ENCODE measurements at regions not wholly inside any gene's neighbourhood (a gene's known extent, or its start where the extent isn't known, plus 50 kb on each side); places are given as distances from the start of the nearest gene placed in this dataset.
"Not testable (repeated sequence)": the region's sequence is repeated elsewhere in the genome, so short reads cannot be mapped to it uniquely, and the experiment has no call there.

- DNase-seq (no peak), ATAC-seq (no peak)
Observed at GRCh38 chr1:209109001-209109785, 474.3 kb upstream of the CAMK1G start.

- ATAC-seq = no peak
- DNase-seq = no peak
Observed at GRCh38 chr1:209113521-209113920, 470.0 kb upstream of the CAMK1G start.

- DNase-seq (no peak), ATAC-seq (no peak)
Observed at GRCh38 chr1:209116705-209117104, 466.8 kb upstream of the CAMK1G start.

- no peak for DNase-seq
- ATAC-seq = no peak
Observed at GRCh38 chr1:209123601-209124000, 459.9 kb upstream of the CAMK1G start.

GRCh38 chr1:209129091-209129490 lies 454.4 kb upstream of the CAMK1G start:
- ATAC-seq, DNase-seq: not testable (repeated sequence)

GRCh38 chr1:209130886-209131285 lies 452.6 kb upstream of the CAMK1G start:
- no peak for ATAC-seq
- no peak for DNase-seq

- ATAC-seq (no peak), DNase-seq (no peak)
Observed at GRCh38 chr1:209132736-209133467, 450.6 kb upstream of the CAMK1G start.

GRCh38 chr1:209134001-209134400 lies 449.5 kb upstream of the CAMK1G start:
- DNase-seq = no peak
- no peak for ATAC-seq

GRCh38 chr1:209143916-209144315 lies 439.6 kb upstream of the CAMK1G start:
- no peak for ATAC-seq
- no peak for DNase-seq

GRCh38 chr1:209150114-209150513 lies 433.4 kb upstream of the CAMK1G start:
- no peak for ATAC-seq
- DNase-seq = no peak

GRCh38 chr1:209153411-209153810 lies 430.1 kb upstream of the CAMK1G start:
- no peak for DNase-seq
- no peak for ATAC-seq

GRCh38 chr1:209154912-209155311 lies 428.6 kb upstream of the CAMK1G start:
- no peak for ATAC-seq

GRCh38 chr1:209155546-209155945 lies 428.0 kb upstream of the CAMK1G start:
- no peak for DNase-seq
- no peak for ATAC-seq

More at GRCh38 chr1:209154912-209155311, 428.6 kb upstream of the CAMK1G start:
- no peak for DNase-seq

- DNase-seq (no peak), ATAC-seq (no peak)
Observed at GRCh38 chr1:209156991-209157390, 426.5 kb upstream of the CAMK1G start.

- ATAC-seq (no peak), DNase-seq (no peak)
Observed at GRCh38 chr1:209157546-209158249, 425.8 kb upstream of the CAMK1G start.

- DNase-seq (no peak), ATAC-seq (no peak)
Observed at GRCh38 chr1:209158851-209159250, 424.7 kb upstream of the CAMK1G start.

GRCh38 chr1:209160230-209160629 lies 423.3 kb upstream of the CAMK1G start:
- ATAC-seq = no peak
- DNase-seq = no peak

GRCh38 chr1:209162651-209163050 lies 420.9 kb upstream of the CAMK1G start:
- DNase-seq = no peak
- ATAC-seq = no peak

- DNase-seq (no peak), ATAC-seq (no peak)
Observed at GRCh38 chr1:209168204-209168603, 415.3 kb upstream of the CAMK1G start.

GRCh38 chr1:209171151-209171550 lies 412.4 kb upstream of the CAMK1G start:
- ATAC-seq (no peak), DNase-seq (no peak)

GRCh38 chr1:209172286-209172685 lies 411.2 kb upstream of the CAMK1G start:
- DNase-seq = no peak
- no peak for ATAC-seq

GRCh38 chr1:209172792-209173542 lies 410.5 kb upstream of the CAMK1G start:
- DNase-seq, ATAC-seq: not testable (repeated sequence)
